ENCODE measurements at regions not wholly inside any gene's neighbourhood (a gene's known extent, or its start where the extent isn't known, plus 50 kb on each side); places are given as distances from the start of the nearest gene placed in this dataset.

GRCh38 chr6:20313051-20313450 is 88.6 kb upstream of the E2F3 start:
- no peak for DNase-seq (ENCODE audit: low read depth, low spot score)

- DNase-seq (ENCODE audit: low read depth, low spot score): no peak
Observed at GRCh38 chr6:20313960-20314530, 87.6 kb upstream of the E2F3 start.

GRCh38 chr6:20314866-20315845 is 86.5 kb upstream of the E2F3 start:
- DNase-seq (ENCODE audit: low read depth, low spot score): no peak

GRCh38 chr6:20317430-20317829 is 84.2 kb upstream of the E2F3 start:
- DNase-seq (ENCODE audit: low read depth, low spot score): no peak

GRCh38 chr6:20318851-20319387 is 82.8 kb upstream of the E2F3 start:
- DNase-seq (ENCODE audit: low read depth, low spot score): no peak

GRCh38 chr6:20319520-20320357 is 81.9 kb upstream of the E2F3 start:
- no peak for DNase-seq (ENCODE audit: low read depth, low spot score)

- DNase-seq (ENCODE audit: low read depth, low spot score): no peak
Observed at GRCh38 chr6:20325641-20326421, 75.8 kb upstream of the E2F3 start.

GRCh38 chr6:20326422-20326728 is 75.3 kb upstream of the E2F3 start:
- no peak for DNase-seq (ENCODE audit: low read depth, low spot score)

- no peak for DNase-seq (ENCODE audit: low read depth, low spot score)
Observed at GRCh38 chr6:20327141-20327540, 74.5 kb upstream of the E2F3 start.

- DNase-seq (ENCODE audit: low read depth, low spot score): peak; percentile 14
Observed at GRCh38 chr6:20328266-20328923, 73.3 kb upstream of the E2F3 start.

GRCh38 chr6:20328924-20329300 is 72.8 kb upstream of the E2F3 start:
- DNase-seq (ENCODE audit: low read depth, low spot score): no peak

GRCh38 chr6:20331042-20331441 is 70.6 kb upstream of the E2F3 start:
- no peak for DNase-seq (ENCODE audit: low read depth, low spot score)

- DNase-seq (ENCODE audit: low read depth, low spot score): no peak
Observed at GRCh38 chr6:20331625-20332024, 70.1 kb upstream of the E2F3 start.

GRCh38 chr6:20332441-20333006 is 69.2 kb upstream of the E2F3 start:
- no peak for DNase-seq (ENCODE audit: low read depth, low spot score)

GRCh38 chr6:20333721-20334269 is 67.9 kb upstream of the E2F3 start:
- peak; percentile 35 for DNase-seq (ENCODE audit: low read depth, low spot score)

- DNase-seq (ENCODE audit: low read depth, low spot score): no peak
Observed at GRCh38 chr6:20334334-20334733, 67.3 kb upstream of the E2F3 start.

- no peak for DNase-seq (ENCODE audit: low read depth, low spot score)
Observed at GRCh38 chr6:20334962-20335361, 66.7 kb upstream of the E2F3 start.

- no peak for DNase-seq (ENCODE audit: low read depth, low spot score)
Observed at GRCh38 chr6:20335872-20336271, 65.8 kb upstream of the E2F3 start.

- DNase-seq (ENCODE audit: low read depth, low spot score): peak; percentile 8
Observed at GRCh38 chr6:20338156-20338555, 63.5 kb upstream of the E2F3 start.
